ENCODE measurements at regions not wholly inside any gene's neighbourhood (a gene's known extent, or its start where the extent isn't known, plus 50 kb on each side); places are given as distances from the start of the nearest gene placed in this dataset.

DNA sequence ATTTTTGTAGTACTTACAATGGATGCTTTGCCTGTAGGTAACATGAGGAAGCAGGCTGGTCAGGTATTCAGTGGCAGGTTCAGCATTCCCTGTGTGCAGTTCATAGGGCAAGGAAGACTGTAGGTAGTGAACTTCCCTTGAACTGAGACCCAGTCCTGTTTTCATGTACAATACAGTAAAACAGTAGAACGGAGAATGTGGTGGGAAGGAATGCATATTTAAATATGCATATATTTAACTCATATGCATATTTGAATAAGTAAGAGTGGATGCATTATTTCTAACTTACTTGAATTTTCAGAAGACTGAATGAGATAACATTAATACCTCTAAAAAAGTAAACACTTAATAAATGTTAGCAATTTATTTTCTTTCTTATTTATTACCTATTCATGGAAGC is 147.6 kb upstream of the FLRT2 start:
- in situ Hi-C loops (cut with HindIII; ENCODE audit: low pct_ligation_motif_present, low pct_unique_long_range_greater_than_20kb, low sequenced_read_pairs) = no loop called here
- DNase-seq = no peak

DNA sequence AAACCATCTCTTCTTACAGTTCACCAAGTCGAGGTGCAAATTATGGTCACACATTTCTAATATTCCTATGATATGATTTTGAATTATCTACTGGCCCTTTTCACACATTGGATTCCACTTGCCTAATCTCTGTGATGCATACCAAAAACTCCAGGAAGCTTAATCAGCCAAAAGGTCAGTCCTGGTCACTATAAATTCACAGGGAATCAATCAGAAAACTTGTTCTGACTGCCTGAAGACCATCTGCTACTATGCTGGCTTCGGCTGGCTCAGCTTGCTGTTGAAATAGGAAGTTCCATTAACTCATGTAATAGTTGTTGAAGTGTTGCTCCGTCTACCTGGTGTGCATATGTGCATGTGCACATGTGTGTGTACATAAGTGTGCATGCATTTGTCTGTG is 142.8 kb upstream of the FLRT2 start:
- no peak for DNase-seq
- in situ Hi-C loops (cut with HindIII; ENCODE audit: low pct_ligation_motif_present, low pct_unique_long_range_greater_than_20kb, low sequenced_read_pairs) = no loop called here

DNA sequence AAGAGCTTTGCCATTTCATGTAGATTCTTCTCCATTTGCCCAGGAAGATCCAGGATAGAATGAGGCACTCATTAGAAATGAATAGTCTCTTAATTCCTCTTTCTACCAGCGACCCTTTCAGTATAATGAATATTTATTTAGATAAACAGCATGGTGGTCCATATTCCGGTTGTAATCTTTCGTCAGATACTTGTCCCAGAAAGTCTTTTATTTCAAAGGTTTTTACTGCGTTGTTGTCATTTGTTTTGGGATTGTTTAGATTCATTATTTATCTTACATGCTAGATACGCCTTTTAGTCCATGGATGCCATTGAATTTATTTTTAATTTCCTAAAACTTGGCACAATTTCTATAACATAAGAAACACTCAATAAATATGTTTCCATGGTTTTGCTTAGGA is 139.7 kb upstream of the FLRT2 start:
- no peak for DNase-seq
- in situ Hi-C loops (cut with HindIII; ENCODE audit: low pct_ligation_motif_present, low pct_unique_long_range_greater_than_20kb, low sequenced_read_pairs) = no loop called here

DNA sequence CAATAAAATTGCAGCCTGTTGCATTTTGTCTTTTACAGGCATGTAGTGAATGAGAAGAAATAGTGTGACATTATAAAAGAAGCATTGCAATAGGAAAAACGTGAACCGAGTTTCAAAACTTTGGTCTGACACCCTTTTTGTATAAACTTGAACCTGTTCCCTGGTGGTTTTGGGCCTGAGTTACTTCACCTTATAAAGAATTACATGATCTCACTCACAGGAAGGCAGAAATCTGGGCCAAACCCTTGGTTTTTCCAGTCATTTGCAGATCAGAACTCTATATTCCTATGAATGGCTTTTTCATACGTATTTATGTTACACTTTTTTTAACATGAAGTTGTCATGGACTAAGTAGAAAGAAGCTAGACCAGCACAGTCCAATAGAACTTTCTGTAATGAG is 138.5 kb upstream of the FLRT2 start:
- in situ Hi-C loops (cut with HindIII; ENCODE audit: low pct_ligation_motif_present, low pct_unique_long_range_greater_than_20kb, low sequenced_read_pairs) = no loop called here
- DNase-seq = no peak

DNA sequence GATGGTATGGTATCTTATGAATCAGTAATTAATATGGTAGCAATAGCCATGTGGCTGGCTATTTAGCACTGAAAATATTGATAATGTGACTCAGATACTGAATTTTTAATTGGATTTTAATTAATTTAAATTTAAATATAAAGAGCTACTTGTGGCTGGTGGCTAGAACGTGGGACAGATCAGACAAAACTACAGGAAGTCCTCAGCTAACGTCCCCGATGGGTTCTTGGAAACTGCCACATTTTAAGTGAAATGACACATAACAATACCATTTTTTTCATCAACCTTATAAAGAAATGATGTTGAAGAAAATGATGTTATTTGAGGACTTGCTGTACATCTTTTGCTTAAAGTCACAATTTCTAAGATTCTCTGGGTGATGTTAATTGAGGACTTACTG is 138.1 kb upstream of the FLRT2 start:
- DNase-seq = no peak
- in situ Hi-C loops (cut with HindIII; ENCODE audit: low pct_ligation_motif_present, low pct_unique_long_range_greater_than_20kb, low sequenced_read_pairs) = no loop called here

DNA sequence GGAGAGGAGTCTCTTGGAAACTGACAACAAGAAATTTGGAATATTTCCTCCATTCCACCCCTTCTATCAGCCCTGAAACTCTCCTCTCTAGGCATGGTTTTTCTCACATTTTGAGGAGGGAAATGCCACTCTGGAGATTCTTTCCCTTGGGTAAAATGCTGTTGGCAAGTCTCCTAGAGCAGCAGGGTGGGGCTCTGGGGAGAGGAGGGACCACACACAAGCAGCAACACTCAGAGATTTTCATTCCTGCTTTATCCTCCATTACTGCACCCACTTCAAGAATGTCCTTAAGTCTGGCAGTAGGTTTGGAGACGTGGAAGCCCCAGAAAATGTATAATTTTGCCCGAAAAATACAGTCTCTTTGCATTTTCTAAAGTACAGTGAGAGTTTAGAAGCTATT is 130.8 kb upstream of the FLRT2 start:
- DNase-seq = no peak
- in situ Hi-C loops (cut with HindIII; ENCODE audit: low pct_ligation_motif_present, low pct_unique_long_range_greater_than_20kb, low sequenced_read_pairs) = no loop called here

DNA sequence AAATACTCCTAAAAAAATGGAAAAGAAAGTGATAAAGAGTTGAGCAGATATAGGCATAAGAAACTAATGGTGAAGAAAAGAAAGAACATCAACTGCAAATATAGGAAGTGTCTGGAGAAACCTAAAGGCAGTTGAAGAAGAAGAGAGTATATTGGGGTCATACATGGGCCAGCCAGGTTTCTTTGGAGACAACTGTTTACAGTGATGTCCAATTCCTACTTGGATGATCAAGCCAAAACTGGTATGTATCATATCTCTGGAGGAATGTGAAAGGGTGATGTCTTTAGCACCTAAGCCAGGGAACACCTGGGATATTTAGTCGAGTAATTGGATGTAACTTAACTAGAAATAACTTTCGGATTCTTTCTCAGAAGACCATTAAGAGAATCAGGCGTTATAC is 129.3 kb upstream of the FLRT2 start:
- in situ Hi-C loops (cut with HindIII; ENCODE audit: low pct_ligation_motif_present, low pct_unique_long_range_greater_than_20kb, low sequenced_read_pairs) = no loop called here
- DNase-seq = no peak

DNA sequence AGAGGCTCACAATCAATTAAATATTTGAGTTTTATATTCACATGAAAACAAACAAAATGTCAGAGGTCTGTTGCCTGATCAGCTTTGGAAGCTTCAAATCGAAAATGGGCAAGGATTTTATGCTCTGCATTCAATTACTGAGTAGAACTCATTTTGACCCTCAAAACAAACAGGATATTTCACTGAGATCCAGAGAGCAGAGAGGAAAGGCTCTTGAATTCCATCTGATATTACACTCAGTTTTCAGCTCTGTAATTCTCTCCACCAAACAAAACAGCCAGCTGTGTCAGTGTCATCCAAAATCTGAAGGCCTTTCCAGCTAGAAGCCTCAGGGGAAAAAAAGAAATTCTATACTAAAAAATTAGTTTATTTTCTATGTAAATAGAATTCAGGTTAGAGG is 128.6 kb upstream of the FLRT2 start:
- DNase-seq = no peak
- in situ Hi-C loops (cut with HindIII; ENCODE audit: low pct_ligation_motif_present, low pct_unique_long_range_greater_than_20kb, low sequenced_read_pairs) = no loop called here

DNA sequence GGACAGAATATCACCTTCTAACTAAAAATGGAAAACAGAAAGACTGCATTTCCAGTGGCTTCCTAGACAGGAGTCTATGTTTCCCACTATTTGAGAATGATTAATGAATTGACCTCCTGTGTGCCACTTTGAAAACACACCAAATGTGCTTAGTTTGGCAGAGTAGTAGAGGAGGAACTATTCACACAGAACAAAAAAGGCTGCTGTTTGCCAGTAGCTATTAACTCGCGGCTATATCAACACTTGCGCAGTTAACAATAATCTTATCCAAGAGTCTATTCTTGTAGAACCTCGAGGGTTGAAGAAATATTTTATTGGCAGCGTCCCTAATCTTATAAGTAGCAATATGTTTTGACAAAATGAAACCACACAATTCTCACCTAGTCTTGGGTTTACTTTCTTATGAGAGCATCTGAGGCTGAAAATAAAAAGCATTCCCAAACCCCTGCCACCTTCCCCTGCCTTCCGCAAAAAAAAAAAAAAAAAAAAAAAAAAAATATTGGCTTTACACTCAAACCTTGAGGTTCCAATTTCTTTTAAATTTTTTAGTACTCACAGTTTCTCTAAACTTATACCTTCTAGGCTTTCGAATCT is 127.3 kb upstream of the FLRT2 start:
- DNase-seq = no peak
- in situ Hi-C loops (cut with HindIII; ENCODE audit: low pct_ligation_motif_present, low pct_unique_long_range_greater_than_20kb, low sequenced_read_pairs) = no loop called here

DNA sequence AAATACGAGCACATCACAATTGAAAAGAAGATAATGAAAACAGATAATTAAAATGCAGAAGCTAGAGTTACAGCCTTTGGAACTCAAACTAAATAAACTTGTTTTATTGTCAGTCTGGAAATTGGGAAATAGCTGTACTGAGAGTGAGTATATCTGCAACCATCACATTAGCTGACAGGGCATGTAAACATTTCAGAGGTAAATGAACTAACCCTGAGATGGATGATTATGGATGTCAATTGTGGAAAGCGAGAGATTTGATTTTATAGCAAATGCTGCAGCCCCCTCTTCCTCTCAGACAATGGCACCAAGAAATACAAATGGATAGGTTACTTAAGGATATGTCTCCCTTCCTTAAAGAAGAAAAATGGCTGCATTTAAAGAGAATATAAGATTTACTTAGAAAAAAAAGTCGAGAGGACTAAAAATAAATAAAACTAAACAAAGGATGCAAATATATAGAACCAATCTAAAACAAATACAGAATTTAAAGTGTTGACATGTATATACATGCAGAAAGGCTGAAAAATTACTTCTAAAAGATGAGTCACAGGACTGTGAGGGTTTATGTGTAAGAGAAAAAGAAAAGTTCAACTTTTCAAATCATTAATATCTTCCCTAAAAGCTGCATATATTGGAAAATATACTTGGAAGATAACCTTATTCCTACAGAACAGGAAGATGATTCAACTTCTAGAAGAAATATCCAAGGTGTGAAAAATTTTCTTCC is 120.3 kb upstream of the FLRT2 start:
- in situ Hi-C loops (cut with HindIII; ENCODE audit: low pct_ligation_motif_present, low pct_unique_long_range_greater_than_20kb, low sequenced_read_pairs) = no loop called here
- DNase-seq = no peak

DNA sequence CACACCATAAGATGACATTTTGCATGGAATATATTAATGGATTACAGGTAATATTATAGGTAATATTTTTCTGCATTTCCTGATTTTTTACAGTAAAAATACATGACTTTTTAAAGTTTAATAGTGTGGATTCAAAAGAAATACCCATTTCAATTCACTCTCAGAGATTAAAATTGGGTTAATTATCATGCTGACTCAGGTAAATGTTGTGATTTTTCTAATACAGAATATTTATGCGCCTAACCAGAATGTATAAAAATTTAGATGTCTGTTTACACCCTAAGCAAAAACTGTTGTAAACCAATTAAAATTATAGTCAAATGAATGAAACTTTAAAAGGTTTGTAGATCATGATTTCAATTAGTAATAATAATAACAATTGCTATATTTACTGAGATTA is 117.2 kb upstream of the FLRT2 start:
- DNase-seq = no peak
- in situ Hi-C loops (cut with HindIII; ENCODE audit: low pct_ligation_motif_present, low pct_unique_long_range_greater_than_20kb, low sequenced_read_pairs) = no loop called here

DNA sequence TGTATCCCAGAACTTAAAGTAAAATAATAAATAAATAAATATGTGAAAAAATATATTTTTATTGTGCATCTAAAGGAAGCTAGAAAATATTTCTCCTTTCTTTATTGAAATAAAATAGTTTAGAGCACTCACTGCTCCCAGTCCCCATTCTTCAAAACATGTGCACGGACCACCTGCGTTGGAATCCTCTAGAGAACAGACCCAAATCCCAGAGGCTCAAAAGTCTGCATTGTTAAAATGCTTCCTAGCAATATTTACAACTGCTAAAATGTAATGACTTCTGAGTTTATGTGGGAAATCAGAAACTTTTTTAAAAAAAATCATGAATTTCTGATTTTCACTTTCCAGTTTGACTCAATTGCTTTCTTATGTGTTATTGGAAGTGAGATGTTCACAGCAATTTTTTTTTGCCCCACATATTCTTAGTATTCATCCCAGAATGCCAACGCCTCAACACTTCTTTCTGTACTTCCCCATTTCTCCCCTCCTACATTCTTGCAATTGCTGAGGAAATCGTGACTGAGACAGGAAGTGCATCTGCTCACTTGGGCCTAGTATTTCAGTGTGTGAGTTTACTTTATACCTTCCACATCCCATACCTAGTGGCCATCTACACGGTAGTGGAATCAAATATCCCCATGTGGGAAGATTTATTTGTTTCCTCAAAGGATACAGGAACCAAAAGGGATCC is 116.0 kb upstream of the FLRT2 start:
- in situ Hi-C loops (cut with HindIII; ENCODE audit: low pct_ligation_motif_present, low pct_unique_long_range_greater_than_20kb, low sequenced_read_pairs) = no loop called here
- no peak for DNase-seq

DNA sequence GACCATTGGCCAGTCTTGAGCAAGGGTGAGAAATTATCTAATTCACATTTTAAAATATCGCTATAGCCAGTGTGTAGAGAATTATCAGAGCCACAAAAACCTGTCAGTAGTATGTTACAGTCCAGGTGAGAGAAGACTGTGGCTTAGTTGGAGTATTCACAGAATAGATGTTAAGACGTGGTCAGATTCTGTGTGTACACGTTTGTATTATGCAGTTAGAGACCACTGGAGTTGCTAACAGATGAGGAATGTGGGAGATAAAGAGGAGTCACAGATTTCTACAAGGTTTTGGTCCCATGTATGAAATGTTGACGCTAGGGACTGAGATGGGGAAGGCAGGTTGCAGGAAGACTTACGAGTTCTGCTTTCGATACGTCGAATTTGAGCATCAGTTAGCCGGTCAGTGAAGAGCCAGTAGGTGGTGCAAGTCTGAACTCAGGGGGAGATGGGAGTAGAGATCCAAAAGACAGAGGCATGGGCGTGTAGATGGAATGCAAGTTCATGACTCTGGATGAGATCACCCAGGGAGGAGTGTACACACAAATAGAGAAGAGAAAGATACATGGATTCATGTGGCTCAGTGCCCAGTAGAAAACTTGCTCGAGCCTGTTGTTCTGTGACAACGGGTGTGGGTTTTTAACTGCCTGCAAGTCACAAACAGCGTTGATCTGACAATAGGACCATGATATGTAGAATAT is 114.8 kb upstream of the FLRT2 start:
- peak; percentile 84 for DNase-seq
- in situ Hi-C loops (cut with HindIII; ENCODE audit: low pct_ligation_motif_present, low pct_unique_long_range_greater_than_20kb, low sequenced_read_pairs) = no loop called here

DNA sequence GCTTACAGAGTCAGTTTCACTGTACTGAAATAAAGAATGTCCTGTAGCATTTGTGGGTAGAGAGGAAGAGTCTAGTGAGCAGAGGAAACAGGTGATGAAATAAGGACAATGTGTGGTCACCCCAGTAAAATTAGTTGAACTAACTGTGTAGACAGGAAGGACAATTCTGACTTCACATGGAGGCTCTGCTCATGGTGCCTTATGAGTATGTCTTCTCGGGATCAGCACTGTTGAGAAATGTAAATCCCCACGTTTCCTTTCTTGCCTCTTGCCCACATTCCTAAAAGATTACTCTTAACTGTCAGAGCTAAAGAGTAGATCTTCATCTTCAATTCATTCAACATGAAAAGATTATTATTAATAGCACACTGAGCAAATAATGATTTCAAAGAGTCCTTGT is 113.2 kb upstream of the FLRT2 start:
- in situ Hi-C loops (cut with HindIII; ENCODE audit: low pct_ligation_motif_present, low pct_unique_long_range_greater_than_20kb, low sequenced_read_pairs) = no loop called here
- peak; percentile 37 for DNase-seq

DNA sequence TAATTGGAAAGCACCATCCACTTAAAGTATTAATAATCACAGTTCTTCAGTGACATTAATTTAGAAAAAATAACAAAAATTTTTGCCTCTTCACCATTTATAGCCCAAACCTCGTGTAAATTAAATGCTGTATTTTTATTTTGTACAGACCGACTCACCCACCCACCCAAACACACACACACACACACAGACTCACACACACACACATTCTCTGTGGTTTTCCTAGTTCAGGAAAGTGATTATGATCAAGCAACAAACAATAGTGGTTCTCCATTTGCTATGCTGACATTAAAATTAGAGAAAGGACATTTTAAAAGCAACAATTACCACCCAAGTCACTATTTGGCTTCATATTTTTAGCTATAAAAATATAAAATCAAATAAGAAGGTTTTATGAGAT is 112.5 kb upstream of the FLRT2 start:
- in situ Hi-C loops (cut with HindIII; ENCODE audit: low pct_ligation_motif_present, low pct_unique_long_range_greater_than_20kb, low sequenced_read_pairs) = no loop called here
- DNase-seq = no peak

DNA sequence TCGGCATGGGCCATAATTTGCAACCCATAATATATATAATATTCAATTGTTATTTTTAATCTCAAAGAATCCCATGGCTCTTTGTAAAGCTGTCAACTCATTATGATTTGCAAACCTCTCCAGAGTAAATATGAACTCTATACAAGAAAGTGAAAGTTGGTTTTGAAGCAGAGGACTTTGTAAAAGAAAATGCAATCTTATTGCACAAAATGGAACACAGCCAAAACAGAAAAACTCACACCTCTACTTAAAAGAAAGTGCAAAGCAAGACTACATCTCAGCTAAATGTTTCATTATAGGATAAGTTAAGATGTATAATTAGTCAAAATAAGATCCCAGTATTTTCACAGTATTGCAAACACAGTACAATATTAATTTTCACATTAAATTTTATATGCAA is 111.2 kb upstream of the FLRT2 start:
- no peak for DNase-seq
- in situ Hi-C loops (cut with HindIII; ENCODE audit: low pct_ligation_motif_present, low pct_unique_long_range_greater_than_20kb, low sequenced_read_pairs) = no loop called here

DNA sequence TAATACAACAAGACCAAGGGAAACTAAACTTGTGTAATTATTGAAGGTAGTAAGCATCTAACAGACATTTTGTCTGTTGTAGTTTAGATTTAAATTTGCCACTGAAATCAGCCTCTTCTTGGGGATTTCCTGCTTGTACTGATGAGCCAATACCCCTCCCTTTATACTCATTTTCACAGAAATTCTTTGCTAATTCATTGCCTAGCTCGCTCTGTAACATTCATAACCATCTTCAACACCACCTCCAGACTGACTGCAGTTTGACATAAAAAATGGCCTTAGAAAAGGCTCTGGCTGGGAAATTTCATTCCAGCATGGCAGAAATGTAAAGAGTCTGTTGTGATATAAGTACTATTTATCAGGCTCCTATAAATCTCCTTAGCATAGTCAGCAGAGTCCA is 109.7 kb upstream of the FLRT2 start:
- no peak for DNase-seq
- in situ Hi-C loops (cut with HindIII; ENCODE audit: low pct_ligation_motif_present, low pct_unique_long_range_greater_than_20kb, low sequenced_read_pairs) = no loop called here

DNA sequence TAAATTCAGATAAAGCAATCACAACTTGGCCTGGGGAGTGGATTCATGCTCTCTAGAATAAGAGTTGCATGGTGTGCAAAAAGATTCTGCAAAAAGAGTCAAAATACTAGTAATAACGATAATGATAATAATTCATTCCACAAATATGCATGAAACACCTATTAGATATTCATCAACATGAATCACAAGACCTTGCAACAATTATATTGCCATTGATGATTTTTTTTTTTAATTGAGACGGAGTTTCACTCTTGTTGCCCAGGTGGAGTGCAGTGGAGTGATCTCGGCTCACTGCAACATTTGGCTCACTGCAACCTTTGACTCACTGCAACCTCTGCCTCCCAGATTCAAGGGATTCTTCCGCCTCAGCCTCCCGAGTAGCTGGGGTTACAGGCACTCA is 109.2 kb upstream of the FLRT2 start:
- in situ Hi-C loops (cut with HindIII; ENCODE audit: low pct_ligation_motif_present, low pct_unique_long_range_greater_than_20kb, low sequenced_read_pairs) = no loop called here
- no peak for DNase-seq

DNA sequence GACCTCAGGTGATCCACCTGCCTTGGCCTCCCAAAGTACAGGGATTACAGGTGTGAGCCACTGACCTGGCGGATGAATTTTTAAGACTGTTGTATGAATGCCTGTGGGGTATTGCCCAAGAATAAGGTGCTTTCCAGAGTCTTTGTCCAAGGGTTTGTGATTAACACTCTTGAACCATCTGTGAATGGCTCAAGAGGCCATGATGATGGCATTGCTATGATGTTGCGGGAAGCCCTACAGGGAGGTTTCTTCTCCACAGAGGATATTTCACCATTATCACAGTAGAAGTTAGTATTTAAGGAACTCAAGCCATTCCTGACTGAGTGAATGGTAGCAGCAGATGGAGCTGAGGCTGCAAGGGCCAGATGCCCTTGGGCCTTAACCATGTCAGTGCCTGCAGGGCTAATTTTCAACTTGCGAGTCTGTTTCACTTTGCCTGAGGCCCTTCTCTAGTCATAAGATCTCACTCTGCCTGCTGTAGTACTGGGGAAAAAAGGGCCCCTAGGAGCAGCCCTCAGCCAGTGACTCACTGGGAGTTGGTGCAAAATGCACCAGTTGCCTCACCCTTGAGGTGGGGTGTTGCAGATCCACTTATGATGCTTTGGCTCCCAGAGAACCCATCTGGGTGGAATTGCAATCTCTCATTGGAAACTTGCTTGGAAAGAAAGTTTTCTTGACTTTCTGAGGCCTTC is 108.6 kb upstream of the FLRT2 start:
- DNase-seq = no peak
- in situ Hi-C loops (cut with HindIII; ENCODE audit: low pct_ligation_motif_present, low pct_unique_long_range_greater_than_20kb, low sequenced_read_pairs) = no loop called here
